H1 (cell line): ENCODE measurements at regions not wholly inside any gene's neighbourhood (a gene's known extent, or its start where the extent isn't known, plus 50 kb on each side); places are given as distances from the start of the nearest gene placed in this dataset.

Experiments
- CTCF ChIA-PET: fragments of 300-600 bp; sonication (Branson Sonifier 250); formaldehyde crosslinking; loops from one replicate; lab custom pipeline; 2021; ENCODE audit not compliant: partially characterized antibody; lab: Charles Lee
- POLR2A ChIA-PET: fragments of 300-600 bp; sonication (Branson Sonifier 250); formaldehyde crosslinking; loops from one replicate; lab custom pipeline; 2021; ENCODE audit warnings: inconsistent platforms; ENCODE audit not compliant: partially characterized antibody; lab: Charles Lee
- DNase-seq, 2 experiments: peaks; one replicate each; pipeline versions ENCODE4 v3.0.0 to v3.0.0-alpha.2; 2010 to 2022; ENCODE audit warnings: low spot score in 2 of 2, low read depth in 1 of 2, mixed read lengths in 1 of 2
- FAIRE-seq: peaks from 2 replicates; lab custom pipeline; 2011; peaks lifted over from hg19 to GRCh38; lab: Jason Lieb, UNC
- H2AFZ ChIP-seq: 2 replicates; pipeline ENCODE4 v1.8.1; 2012; ENCODE audit warnings: low read length, inconsistent platforms
- H2AK5ac ChIP-seq: 2 replicates; pipeline ENCODE4 v1.6.1; 2013; ENCODE audit warnings: low read depth, low read length
- H2BK120ac ChIP-seq: replicated peaks from 2 replicates; pipeline ENCODE3; 2013; ENCODE audit warnings: low read depth, low read length, inconsistent platforms
- H2BK12ac ChIP-seq: 2 replicates; pipeline ENCODE4 v1.6.1; 2013; ENCODE audit warnings: low read depth, low read length
- H2BK15ac ChIP-seq: 2 replicates; pipeline ENCODE4 v1.6.1; 2013; ENCODE audit warnings: low read length
- H2BK20ac ChIP-seq: 2 replicates; pipeline ENCODE4 v1.6.1; 2013; ENCODE audit warnings: low read length
- H2BK5ac ChIP-seq: 2 replicates; pipeline ENCODE4 v1.6.1; 2013; ENCODE audit warnings: low read depth, low read length
- H3K14ac ChIP-seq: 2 replicates; pipeline ENCODE4 v1.6.1; 2013; ENCODE audit warnings: inconsistent platforms; ENCODE audit not compliant: insufficient read length
- H3K18ac ChIP-seq: 2 replicates; pipeline ENCODE4 v1.6.1; 2013; ENCODE audit warnings: low read length; ENCODE audit errors: extremely low read depth
- H3K23ac ChIP-seq: 2 replicates; pipeline ENCODE4 v1.6.1; 2013; ENCODE audit warnings: inconsistent platforms; ENCODE audit not compliant: insufficient read length
- H3K23me2 ChIP-seq: 2 replicates; pipeline ENCODE4 v1.6.1; 2013; ENCODE audit warnings: low read depth, low read length
- H3K27ac ChIP-seq: 2 replicates; pipeline ENCODE4 v1.6.1; 2011; ENCODE audit warnings: low read depth, low read length, inconsistent platforms
- H3K27me3 ChIP-seq, 4 experiments: replicated peaks in 1 of 4; 1 replicate in 1 of 4; 2 replicates in 3 of 4; pipeline versions ENCODE4 v1.6.1 to v1.8.1; 2011 to 2013; ENCODE audit warnings: low read length in 3 of 4, mild to moderate bottlenecking in 3 of 4, inconsistent platforms in 2 of 4, mixed read lengths in 2 of 4, moderate library complexity in 1 of 4; ENCODE audit not compliant: control insufficient read depth in 3 of 4, insufficient read depth in 3 of 4; ENCODE audit errors: extremely low read depth in 1 of 4
- H3K36me3 ChIP-seq, 4 experiments: 2 replicates each; pipeline versions ENCODE4 v1.6.1 to v1.8.1; 2011 to 2013; ENCODE audit warnings: mild to moderate bottlenecking in 4 of 4, low read length in 3 of 4, moderate library complexity in 2 of 4, control low read depth in 1 of 4, inconsistent platforms in 1 of 4; ENCODE audit not compliant: insufficient read depth in 4 of 4, control insufficient read depth in 2 of 4
- H3K4ac ChIP-seq: replicated peaks from 2 replicates; pipeline ENCODE3; 2013; ENCODE audit warnings: low read length, low read depth, mixed read lengths, inconsistent platforms; ENCODE audit not compliant: insufficient read length
- H3K4me1 ChIP-seq, 4 experiments: replicated peaks in 1 of 4; 1 replicate in 1 of 4; 2 replicates in 3 of 4; pipeline versions ENCODE4 v1.6.1 to v1.8.1; 2011 to 2013; ENCODE audit warnings: low read length in 3 of 4, inconsistent platforms in 2 of 4, mixed read lengths in 1 of 4; ENCODE audit not compliant: insufficient read depth in 4 of 4, control insufficient read depth in 3 of 4
- H3K4me2 ChIP-seq, 2 experiments: 2 replicates each; pipeline versions ENCODE4 v1.6.1 to v1.8.1; 2011 to 2013; ENCODE audit warnings: low read depth in 2 of 2, low read length in 2 of 2, control low read depth in 1 of 2, inconsistent platforms in 1 of 2, mild to moderate bottlenecking in 1 of 2; ENCODE audit not compliant: insufficient read depth in 1 of 2
- H3K4me3 ChIP-seq, 4 experiments: fragments of 200-600, 300-600 bp in 1 of 4; sonication (generic), shearing (Covaris generic), sonication (Bioruptor Twin) in 1 of 4; 2 replicates each; pipeline versions ENCODE4 v1.5.1 to v1.8.1; 2011 to 2016; ENCODE audit warnings: low read length in 4 of 4, low read depth in 3 of 4, control low read depth in 2 of 4, inconsistent platforms in 2 of 4, mild to moderate bottlenecking in 2 of 4, mixed read lengths in 1 of 4, moderate library complexity in 1 of 4; ENCODE audit not compliant: insufficient read depth in 2 of 4; ENCODE audit errors: extremely low read depth in 1 of 4
- H3K56ac ChIP-seq: replicated peaks from 2 replicates; pipeline ENCODE3; 2013; ENCODE audit warnings: low read depth, mild to moderate bottlenecking, mixed read lengths, low read length, inconsistent platforms; ENCODE audit not compliant: insufficient read length
- H3K79me1 ChIP-seq: 2 replicates; pipeline ENCODE4 v1.6.1; 2013; ENCODE audit warnings: low read depth, low read length, control low read depth
- H3K79me2 ChIP-seq, 2 experiments: 2 replicates each; pipeline versions ENCODE4 v1.6.1 to v1.8.1; 2012 to 2013; ENCODE audit warnings: low read length in 2 of 2, mild to moderate bottlenecking in 2 of 2, inconsistent platforms in 1 of 2; ENCODE audit not compliant: insufficient read depth in 2 of 2, control insufficient read depth in 1 of 2
- H3K9ac ChIP-seq, 4 experiments: replicated peaks in 1 of 4; 1 replicate in 1 of 4; 2 replicates in 3 of 4; pipeline versions ENCODE4 v1.6.1 to v1.8.1; 2011 to 2013; ENCODE audit warnings: low read depth in 3 of 4, low read length in 3 of 4, control low read depth in 2 of 4, mild to moderate bottlenecking in 2 of 4, moderate library complexity in 2 of 4, inconsistent platforms in 1 of 4; ENCODE audit errors: extremely low read depth in 1 of 4
- H3K9me3 ChIP-seq, 2 experiments: 2 replicates each; pipeline versions ENCODE4 v1.6.1 to v1.8.1; 2012 to 2013; ENCODE audit warnings: mild to moderate bottlenecking in 2 of 2, moderate library complexity in 2 of 2, control low read depth in 1 of 2, inconsistent platforms in 1 of 2, low read depth in 1 of 2, low read length in 1 of 2, mixed read lengths in 1 of 2; ENCODE audit not compliant: insufficient read depth in 2 of 2
- H4K20me1 ChIP-seq, 2 experiments: replicated peaks in 1 of 2; 2 replicates each; pipeline versions ENCODE3 to v1.8.1; 2011 to 2013; ENCODE audit warnings: inconsistent platforms in 2 of 2, low read length in 2 of 2, mild to moderate bottlenecking in 1 of 2; ENCODE audit not compliant: insufficient read depth in 2 of 2, control insufficient read depth in 1 of 2
- H4K5ac ChIP-seq: 2 replicates; pipeline ENCODE4 v1.6.1; 2013; ENCODE audit warnings: low read length, low read depth, mixed read lengths, inconsistent platforms; ENCODE audit not compliant: insufficient read length
- H4K8ac ChIP-seq: 2 replicates; pipeline ENCODE4 v1.8.0; 2013; ENCODE audit warnings: mild to moderate bottlenecking, moderate library complexity, low read length, inconsistent platforms; ENCODE audit not compliant: insufficient read depth; ENCODE audit errors: extremely low read depth
- H4K91ac ChIP-seq: replicated peaks from 2 replicates; pipeline ENCODE3; 2013; ENCODE audit warnings: low read length, mixed read lengths, inconsistent platforms; ENCODE audit not compliant: insufficient read length
- CREB1 ChIP-seq: IDR thresholded peaks from 2 replicates; pipeline ENCODE4 v1.6.1; 2012; ENCODE audit warnings: inconsistent platforms
- POLR2A ChIP-seq, 2 experiments: IDR thresholded peaks; 1 replicate in 1 of 2; 2 replicates in 1 of 2; pipeline ENCODE4 v1.6.1; 2011; ENCODE audit warnings: low read depth in 2 of 2, low read length in 2 of 2, mild to moderate bottlenecking in 2 of 2; ENCODE audit errors: control extremely low read depth in 1 of 2
- POLR2AphosphoS5 ChIP-seq: IDR thresholded peaks from 2 replicates; pipeline ENCODE4 v1.6.1; 2011; ENCODE audit warnings: low read depth, low read length
- whole genome bisulfite sequencing, 2 experiments: shearing (Covaris generic) in 1 of 2; methylation state at CpG; one replicate each; pipeline versions ENCODE4 v1.1.6 to v1.1.7; 2013 to 2015; ENCODE audit warnings: low lambda C conversion rate in 2 of 2, mixed read lengths in 2 of 2, inconsistent platforms in 1 of 2, low coverage in 1 of 2, missing lambda C conversion rate in 1 of 2; ENCODE audit not compliant: insufficient replicate concordance in 2 of 2, insufficient coverage in 1 of 2, insufficient read length in 1 of 2; ENCODE audit errors: extremely low coverage in 1 of 2, missing lambda C conversion rate in 1 of 2; 5-methylcytosine and 5-hydroxymethylcytosine counted together

GRCh38 chr6:23195487-23195886 is 626.1 kb downstream of the HDGFL1 start:
- Histone ChIP-seq H2AFZ (no peak overlapping the region), H3K9me3 (no peaks in the 10 kb centered on the region), H3K79me1 (no peaks in the 10 kb centered on the region), H3K36me3 (peaks cover 0 to 2% (median 0%) of the 10 kb centered on the region in 4 experiments; a peak in 1 of 8 replicates), H3K9ac (no peak overlapping the region), H4K5ac (no peak overlapping the region), H3K56ac (no peak overlapping the region), H3K27ac (no peak overlapping the region), H3K4me1 (no peaks in the 10 kb centered on the region), H3K4me2 (no peak overlapping the region), H4K20me1 (no peaks in the 10 kb centered on the region), H2BK12ac (no peak overlapping the region), H2BK15ac (no peak overlapping the region), H4K91ac (no peak overlapping the region), H2AK5ac (no peak overlapping the region), H2BK20ac (no peak overlapping the region), H3K23ac (no peak overlapping the region), H4K8ac (no peak overlapping the region), H2BK120ac (no peak overlapping the region), H3K4ac (no peak overlapping the region), H3K27me3 (no peaks in the 10 kb centered on the region), H3K23me2 (no peaks in the 10 kb centered on the region), H3K4me3 (no peak overlapping the region), H2BK5ac (no peak overlapping the region), H3K79me2 (no peaks in the 10 kb centered on the region), H3K14ac (no peak overlapping the region), H3K18ac (no peak overlapping the region)
- POLR2A ChIA-PET, result no interaction called here
- WGBS, 2 experiments, result 85% methylated on average over 3 of the region's 3 CpGs; no CpG with 5 or more reads in 1 of the 2 experiments
- DNase-seq, result no peak
- CTCF ChIA-PET, result no interaction called here
- no peak for FAIRE-seq
- TF ChIP-seq POLR2AphosphoS5 (no peak), POLR2A (IDR thresholded peaks at IDR 0.05; ENCODE audit: control extremely low read depth in 1 of 2, low read depth in 2 of 2, low read length in 2 of 2) (no peak), CREB1 (no peak)
